Panc1 (cell line): ENCODE measurements at regions not wholly inside any gene's neighbourhood (a gene's known extent, or its start where the extent isn't known, plus 50 kb on each side); places are given as distances from the start of the nearest gene placed in this dataset.

Source experiments
- ATAC-seq: fragments of 200-7000 bp; cut with Tn5 transposase; 2 replicates; pipeline ENCODE4 v1.9.1; 2020; ENCODE audit warnings: mild to moderate bottlenecking, moderate library complexity
- BruUV-seq: library from RNA; stranded (reverse); fragments of 400-500 nt; replicated peaks from 2 replicates; lab custom pipeline; 2021; lab: Mats Ljungman, UMichigan
- CTCF ChIA-PET: fragments of 300-600 bp; sonication (Branson Sonifier 250); formaldehyde crosslinking; loops from one replicate; lab custom pipeline; 2022; ENCODE audit warnings: antibody characterized with exemption; lab: Charles Lee
- POLR2A ChIA-PET: fragments of 300-600 bp; sonication (Branson Sonifier 250); formaldehyde crosslinking; loops from one replicate; lab custom pipeline; 2022; ENCODE audit warnings: antibody characterized with exemption; lab: Charles Lee
- DNase-seq: peaks from one replicate; pipeline ENCODE4 v3.0.0-alpha.2; 2010; ENCODE audit warnings: low read depth, low spot score
- H3K27ac ChIP-seq: 2 replicates; pipeline ENCODE4 v1.5.1; 2011; ENCODE audit warnings: mild to moderate bottlenecking, low read length, inconsistent platforms
- H3K27me3 ChIP-seq: fragments of 200-500 bp; sonication (Bioruptor generic); 2 replicates; pipeline ENCODE4 v1.6.0; 2014; ENCODE audit warnings: low read length, inconsistent platforms; ENCODE audit not compliant: control insufficient read depth, insufficient read depth
- H3K36me3 ChIP-seq: fragments of 200-500 bp; sonication (Bioruptor generic); 2 replicates; pipeline ENCODE4 v1.5.1; 2014; ENCODE audit warnings: inconsistent platforms, mild to moderate bottlenecking, low read length, moderate library complexity; ENCODE audit not compliant: control insufficient read depth, insufficient read depth
- H3K4me1 ChIP-seq: 2 replicates; pipeline ENCODE4 v1.5.1; 2011; ENCODE audit warnings: inconsistent platforms, mild to moderate bottlenecking, low read length, moderate library complexity; ENCODE audit not compliant: control insufficient read depth, insufficient read depth
- H3K4me3 ChIP-seq, 2 experiments: 2 replicates each; pipeline ENCODE4 v1.5.1; 2011 to 2012; ENCODE audit warnings: low read depth in 2 of 2, low read length in 2 of 2, mild to moderate bottlenecking in 2 of 2, inconsistent platforms in 1 of 2, moderate library complexity in 1 of 2
- H3K9me3 ChIP-seq: fragments of 200-500 bp; sonication (Bioruptor generic); 2 replicates; pipeline ENCODE4 v1.5.1; 2014; ENCODE audit warnings: low read depth, mild to moderate bottlenecking, inconsistent platforms, low read length, moderate library complexity; ENCODE audit not compliant: control insufficient read depth, insufficient read depth
- POLR2AphosphoS5 ChIP-seq: IDR thresholded peaks from 2 replicates; pipeline ENCODE4 v1.6.1; 2012; ENCODE audit warnings: mild to moderate bottlenecking, low read depth, low read length, moderate library complexity
- SIN3A ChIP-seq: IDR thresholded peaks from 2 replicates; pipeline ENCODE4 v1.6.1; 2012; ENCODE audit warnings: low read depth, mild to moderate bottlenecking, low read length, moderate library complexity, borderline replicate concordance; ENCODE audit not compliant: insufficient read depth
- TCF7L2 ChIP-seq: IDR thresholded peaks from 2 replicates; pipeline ENCODE4 v1.6.1; 2011; ENCODE audit warnings: mild to moderate bottlenecking, low read depth, low read length, inconsistent platforms
- in situ Hi-C: cut with HindIII; loops from 2 replicates; pipeline ENCODE4 v1.10.0; 2016; ENCODE audit warnings: low sequenced_read_pairs, low pct_unique_long_range_greater_than_20kb
- intact Hi-C: fragments of 100-400 bp; cut with micrococcal nuclease; formaldehyde crosslinking; loops from one replicate; pipeline ENCODE4 v1.10.0; 2022; ENCODE audit not compliant: unreplicated experiment
- TF ChIP-seq, protein P1 (sequence below): fragments of 450-650 bp; IDR thresholded peaks from 2 replicates; pipeline ENCODE4 v1.5.1; 2017; ENCODE audit warnings: mild to moderate bottlenecking
- TF ChIP-seq, protein P2 (sequence below), 2 experiments: IDR thresholded peaks; 2 replicates each; pipeline ENCODE4 v1.6.1; 2011 to 2012; ENCODE audit warnings: low read depth in 2 of 2, control low read depth in 1 of 2, low read length in 1 of 2, mild to moderate bottlenecking in 1 of 2, moderate library complexity in 1 of 2; ENCODE audit not compliant: insufficient read depth in 1 of 2

DNA sequence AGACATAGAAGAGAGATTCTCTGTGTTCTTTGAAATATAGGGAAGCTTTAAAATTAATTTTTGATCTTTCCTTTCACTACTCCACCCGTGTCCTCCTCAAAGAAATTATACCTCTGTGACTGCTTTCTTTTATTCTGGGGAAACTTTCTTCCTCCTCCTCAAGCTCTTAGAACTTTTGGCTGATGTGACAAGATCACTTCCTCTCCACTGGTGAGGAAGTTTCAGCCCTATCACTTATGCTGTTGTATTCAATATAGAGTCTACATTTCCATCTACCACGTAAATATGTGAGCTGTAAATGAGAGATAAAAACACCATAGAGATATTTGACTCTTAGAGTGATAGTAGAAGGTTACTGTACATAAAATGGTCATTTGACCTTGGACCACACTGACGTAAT lies 141.9 kb upstream of the SASH1 start:
- DNase-seq, result no peak
- H3K27ac ChIP-seq, result no peak overlapping the region
- TF ChIP-seq, protein P1, sequence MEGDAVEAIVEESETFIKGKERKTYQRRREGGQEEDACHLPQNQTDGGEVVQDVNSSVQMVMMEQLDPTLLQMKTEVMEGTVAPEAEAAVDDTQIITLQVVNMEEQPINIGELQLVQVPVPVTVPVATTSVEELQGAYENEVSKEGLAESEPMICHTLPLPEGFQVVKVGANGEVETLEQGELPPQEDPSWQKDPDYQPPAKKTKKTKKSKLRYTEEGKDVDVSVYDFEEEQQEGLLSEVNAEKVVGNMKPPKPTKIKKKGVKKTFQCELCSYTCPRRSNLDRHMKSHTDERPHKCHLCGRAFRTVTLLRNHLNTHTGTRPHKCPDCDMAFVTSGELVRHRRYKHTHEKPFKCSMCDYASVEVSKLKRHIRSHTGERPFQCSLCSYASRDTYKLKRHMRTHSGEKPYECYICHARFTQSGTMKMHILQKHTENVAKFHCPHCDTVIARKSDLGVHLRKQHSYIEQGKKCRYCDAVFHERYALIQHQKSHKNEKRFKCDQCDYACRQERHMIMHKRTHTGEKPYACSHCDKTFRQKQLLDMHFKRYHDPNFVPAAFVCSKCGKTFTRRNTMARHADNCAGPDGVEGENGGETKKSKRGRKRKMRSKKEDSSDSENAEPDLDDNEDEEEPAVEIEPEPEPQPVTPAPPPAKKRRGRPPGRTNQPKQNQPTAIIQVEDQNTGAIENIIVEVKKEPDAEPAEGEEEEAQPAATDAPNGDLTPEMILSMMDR, result no peak
- TF ChIP-seq TCF7L2 (no peak), POLR2AphosphoS5 (no peak), SIN3A (no peak)
- TF ChIP-seq, protein P2, sequence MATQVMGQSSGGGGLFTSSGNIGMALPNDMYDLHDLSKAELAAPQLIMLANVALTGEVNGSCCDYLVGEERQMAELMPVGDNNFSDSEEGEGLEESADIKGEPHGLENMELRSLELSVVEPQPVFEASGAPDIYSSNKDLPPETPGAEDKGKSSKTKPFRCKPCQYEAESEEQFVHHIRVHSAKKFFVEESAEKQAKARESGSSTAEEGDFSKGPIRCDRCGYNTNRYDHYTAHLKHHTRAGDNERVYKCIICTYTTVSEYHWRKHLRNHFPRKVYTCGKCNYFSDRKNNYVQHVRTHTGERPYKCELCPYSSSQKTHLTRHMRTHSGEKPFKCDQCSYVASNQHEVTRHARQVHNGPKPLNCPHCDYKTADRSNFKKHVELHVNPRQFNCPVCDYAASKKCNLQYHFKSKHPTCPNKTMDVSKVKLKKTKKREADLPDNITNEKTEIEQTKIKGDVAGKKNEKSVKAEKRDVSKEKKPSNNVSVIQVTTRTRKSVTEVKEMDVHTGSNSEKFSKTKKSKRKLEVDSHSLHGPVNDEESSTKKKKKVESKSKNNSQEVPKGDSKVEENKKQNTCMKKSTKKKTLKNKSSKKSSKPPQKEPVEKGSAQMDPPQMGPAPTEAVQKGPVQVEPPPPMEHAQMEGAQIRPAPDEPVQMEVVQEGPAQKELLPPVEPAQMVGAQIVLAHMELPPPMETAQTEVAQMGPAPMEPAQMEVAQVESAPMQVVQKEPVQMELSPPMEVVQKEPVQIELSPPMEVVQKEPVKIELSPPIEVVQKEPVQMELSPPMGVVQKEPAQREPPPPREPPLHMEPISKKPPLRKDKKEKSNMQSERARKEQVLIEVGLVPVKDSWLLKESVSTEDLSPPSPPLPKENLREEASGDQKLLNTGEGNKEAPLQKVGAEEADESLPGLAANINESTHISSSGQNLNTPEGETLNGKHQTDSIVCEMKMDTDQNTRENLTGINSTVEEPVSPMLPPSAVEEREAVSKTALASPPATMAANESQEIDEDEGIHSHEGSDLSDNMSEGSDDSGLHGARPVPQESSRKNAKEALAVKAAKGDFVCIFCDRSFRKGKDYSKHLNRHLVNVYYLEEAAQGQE (IDR thresholded peaks at IDR 0.05; ENCODE audit: insufficient read depth in 1 of 2, low read depth in 2 of 2, low read length in 1 of 2), result no peak
- intact Hi-C loops (no loop called here), in situ Hi-C loops (no loop called here)
- ChIA-PET POLR2A (no interaction called here), CTCF (no interaction called here)
- BruUV-seq, result no TSS peak
- H3K9me3 ChIP-seq, result no peaks in the 10 kb centered on the region
- no peak for ATAC-seq
- H3K36me3 ChIP-seq, result no peaks in the 10 kb centered on the region
- no peak overlapping the region for H3K4me3 ChIP-seq
- no peaks in the 10 kb centered on the region for H3K4me1 ChIP-seq
- no peaks in the 10 kb centered on the region for H3K27me3 ChIP-seq

DNA sequence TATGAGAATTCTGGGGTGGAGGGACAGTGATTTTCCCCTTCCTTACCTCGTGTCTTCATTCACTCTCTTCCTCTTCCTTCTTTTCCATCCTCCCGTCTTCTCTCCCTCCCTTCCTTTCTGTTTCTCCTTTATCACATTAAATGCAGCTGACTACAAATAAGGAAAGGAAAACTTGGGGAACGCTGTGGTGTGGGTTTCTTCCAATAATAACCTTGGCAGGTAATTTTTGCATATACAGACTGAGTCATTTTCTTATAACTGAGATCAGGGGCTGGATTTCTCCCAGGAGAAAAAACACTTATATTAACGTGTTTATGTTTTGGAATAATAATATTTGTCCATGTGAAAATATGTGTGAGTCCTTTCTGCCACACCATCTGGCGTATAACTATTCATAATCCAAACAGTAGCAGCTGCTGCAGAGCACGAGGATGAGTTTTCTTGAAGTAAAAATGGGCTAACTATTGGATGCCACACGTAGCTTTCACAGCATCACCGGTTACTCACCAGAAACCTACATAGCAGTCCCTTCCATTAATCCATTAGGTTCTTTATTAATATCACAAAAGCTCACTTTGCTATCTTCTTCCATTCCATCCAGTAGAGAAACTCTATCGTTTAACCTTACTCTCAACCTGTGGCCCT lies 139.2 kb upstream of the SASH1 start:
- no peaks in the 10 kb centered on the region for H3K27me3 ChIP-seq
- DNase-seq, result no peak
- no peak overlapping the region for H3K27ac ChIP-seq
- in situ Hi-C loops (no loop called here), intact Hi-C loops (no loop called here)
- ATAC-seq, result no peak
- no TSS peak for BruUV-seq
- H3K9me3 ChIP-seq, result no peaks in the 10 kb centered on the region
- H3K4me1 ChIP-seq, result no peaks in the 10 kb centered on the region
- TF ChIP-seq TCF7L2 (no peak), POLR2AphosphoS5 (no peak)
- TF ChIP-seq, protein P2 (IDR thresholded peaks at IDR 0.05; ENCODE audit: insufficient read depth in 1 of 2, low read depth in 2 of 2, low read length in 1 of 2), result no peak
- POLR2A ChIA-PET, result no interaction called here
- no peaks in the 10 kb centered on the region for H3K36me3 ChIP-seq
- no peak overlapping the region for H3K4me3 ChIP-seq
- CTCF ChIA-PET, result no interaction called here
